NCI-H1694 (cell line): ENCODE measurements at regions not wholly inside any gene's neighbourhood (a gene's known extent, or its start where the extent isn't known, plus 50 kb on each side); places are given as distances from the start of the nearest gene placed in this dataset.
"Not testable (repeated sequence)": the region's sequence is repeated elsewhere in the genome, so short reads cannot be mapped to it uniquely, and the experiment has no call there.

Experiments used
- DNase-seq: peaks from one replicate; lab custom pipeline; 2025; lab: John Stamatoyannopoulos, UW

GRCh38 chr3:147333098-147333497 lies 73.2 kb downstream of the ZIC4 start:
- no peak for DNase-seq

- no peak for DNase-seq
Observed at GRCh38 chr3:147328711-147329110, 77.6 kb downstream of the ZIC4 start.

GRCh38 chr3:147324356-147324755 lies 82.0 kb downstream of the ZIC4 start:
- DNase-seq: no peak

- no peak for DNase-seq
Observed at GRCh38 chr3:147318900-147319299, 87.4 kb downstream of the ZIC4 start.

- not testable (repeated sequence) for DNase-seq
Observed at GRCh38 chr3:147317080-147317479, 89.3 kb downstream of the ZIC4 start.

GRCh38 chr3:147313513-147313912 lies 92.8 kb downstream of the ZIC4 start:
- DNase-seq: no peak

GRCh38 chr3:147312786-147313280 lies 93.5 kb downstream of the ZIC4 start:
- no peak for DNase-seq

GRCh38 chr3:147311716-147312115 lies 94.6 kb downstream of the ZIC4 start:
- no peak for DNase-seq

- no peak for DNase-seq
Observed at GRCh38 chr3:147305533-147306250, 100.7 kb downstream of the ZIC4 start.

- no peak for DNase-seq
Observed at GRCh38 chr3:147304756-147305155, 101.6 kb downstream of the ZIC4 start.

GRCh38 chr3:147301781-147302180 lies 104.6 kb downstream of the ZIC4 start:
- no peak for DNase-seq

GRCh38 chr3:147299656-147300055 lies 106.7 kb downstream of the ZIC4 start:
- DNase-seq: no peak

GRCh38 chr3:147298511-147298982 lies 107.8 kb downstream of the ZIC4 start:
- no peak for DNase-seq

- no peak for DNase-seq
Observed at GRCh38 chr3:147297761-147298350, 108.5 kb downstream of the ZIC4 start.

- DNase-seq: not testable (repeated sequence)
Observed at GRCh38 chr3:147287370-147287769, 119.0 kb downstream of the ZIC4 start.

- no peak for DNase-seq
Observed at GRCh38 chr3:147269907-147270306, 136.4 kb downstream of the ZIC4 start.

GRCh38 chr3:147267434-147267833 lies 138.9 kb downstream of the ZIC4 start:
- no peak for DNase-seq

- DNase-seq: no peak
Observed at GRCh38 chr3:147257944-147258343, 148.4 kb downstream of the ZIC4 start.

- no peak for DNase-seq
Observed at GRCh38 chr3:147256739-147257138, 149.6 kb downstream of the ZIC4 start.

- no peak for DNase-seq
Observed at GRCh38 chr3:147246906-147247305, 159.4 kb downstream of the ZIC4 start.

- DNase-seq: not testable (repeated sequence)
Observed at GRCh38 chr3:147245638-147246037, 160.7 kb downstream of the ZIC4 start.

- not testable (repeated sequence) for DNase-seq
Observed at GRCh38 chr3:147245022-147245421, 161.3 kb downstream of the ZIC4 start.

- no peak for DNase-seq
Observed at GRCh38 chr3:147244397-147244796, 161.9 kb downstream of the ZIC4 start.

- DNase-seq: no peak
Observed at GRCh38 chr3:147240581-147240980, 165.8 kb downstream of the ZIC4 start.
